ENCODE measurements at regions not wholly inside any gene's neighbourhood (a gene's known extent, or its start where the extent isn't known, plus 50 kb on each side); places are given as distances from the start of the nearest gene placed in this dataset.

DNA sequence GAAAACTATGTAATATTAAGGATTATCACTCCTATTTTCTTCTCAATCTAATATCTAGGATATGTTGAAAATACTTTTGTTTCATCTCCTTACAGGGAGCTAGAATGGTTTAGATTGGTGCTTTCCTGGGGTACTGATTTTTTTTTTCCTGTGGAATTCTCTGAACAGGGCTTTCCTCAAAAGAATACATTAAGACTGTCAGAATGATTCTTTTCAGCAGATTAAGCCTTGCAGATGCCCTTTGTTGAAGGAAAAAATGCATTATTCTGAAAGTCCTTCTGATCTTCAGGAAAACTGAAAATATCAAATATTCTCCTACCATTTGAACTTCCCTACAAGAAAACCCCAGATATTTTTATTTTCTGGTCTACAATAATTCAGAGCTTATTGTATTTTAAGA, 178.9 kb downstream of the SOX4 start:
- no peak for FAIRE-seq
- H3K4me3 ChIP-seq (replicated peaks in 1 of 3; ENCODE audit: insufficient read depth in 1 of 3, low read depth in 1 of 3, low read length in 3 of 3), result no peak overlapping the region
- dilution Hi-C loops (cut with MboI; ENCODE audit: extremely low pct_ligation_motif_present, low sequenced_read_pairs), result no loop called here
- intact Hi-C loops (cut with micrococcal nuclease), result loop anchor here (5.0 kb wide), 2 partner anchors 155 to 255 kb away; no protein-coding TSS in a partner anchor
- no TSS peak for BruUV-seq (replicated peaks)
- H3K9me3 ChIP-seq (replicated peaks; ENCODE audit: control insufficient read depth, insufficient read depth, low read length), result no peaks in the 10 kb centered on the region
- H4K20me1 ChIP-seq (replicated peaks; ENCODE audit: control insufficient read depth, extremely low read depth, insufficient read depth, low read length), result no peaks in the 10 kb centered on the region
- ChIA-PET CTCF (interaction anchor here (1.5 to 2.4 kb wide), 2 partner anchors 75 to 163 kb away, joined by 5 to 8 read pairs; no protein-coding TSS in a partner anchor), POLR2A (interaction anchor here (1.6 kb wide), 1 partner anchor 179 kb away, joined by 14 read pairs; the partner anchor contains the start of gene SOX4)
- peaks cover 50% of the 10 kb centered on the region for H3K4me1 ChIP-seq (ENCODE audit: control insufficient read depth, extremely low read depth, insufficient read depth, low read length)
- no peaks in the 10 kb centered on the region for H3K9me1 ChIP-seq (replicated peaks; ENCODE audit: control insufficient read depth, extremely low read depth, insufficient read depth, low read length)
- TF ChIP-seq POLR2A (IDR thresholded peaks at IDR 0.05; ENCODE audit: low read depth, low read length) (no peak), FOS (IDR thresholded peaks at IDR 0.05; ENCODE audit: borderline replicate concordance, insufficient read depth, low read length) (no peak), EZH2 (IDR thresholded peaks at IDR 0.05; ENCODE audit: borderline replicate concordance, low read depth, low read length, severe bottlenecking) (no peak)
- no peaks in the 10 kb centered on the region for H3K36me3 ChIP-seq (ENCODE audit: control insufficient read depth in 2 of 2, extremely low read depth in 1 of 2, insufficient read depth in 2 of 2, low read length in 2 of 2)
- DNase-seq (ENCODE audit: low read depth, low spot score), result no peak
- peak overlapping the region; percentile 99 for H3K27ac ChIP-seq (ENCODE audit: insufficient read depth, low read depth, low read length)
- H3K4me2 ChIP-seq (ENCODE audit: insufficient read depth, low read length), result peak overlapping the region; percentile 89
- peak overlapping the region; percentile 40 for H3K9ac ChIP-seq (replicated peaks; ENCODE audit: extremely low read depth, insufficient read depth, low read length)
- peaks cover 16% of the 10 kb centered on the region for H3K79me2 ChIP-seq (ENCODE audit: control insufficient read depth, insufficient read depth, low read length)
- no peaks in the 10 kb centered on the region for H3K27me3 ChIP-seq (ENCODE audit: control insufficient read depth in 2 of 2, insufficient read depth in 2 of 2, low read length in 2 of 2)
- no peak overlapping the region for H2AFZ ChIP-seq (ENCODE audit: low read depth, low read length)

DNA sequence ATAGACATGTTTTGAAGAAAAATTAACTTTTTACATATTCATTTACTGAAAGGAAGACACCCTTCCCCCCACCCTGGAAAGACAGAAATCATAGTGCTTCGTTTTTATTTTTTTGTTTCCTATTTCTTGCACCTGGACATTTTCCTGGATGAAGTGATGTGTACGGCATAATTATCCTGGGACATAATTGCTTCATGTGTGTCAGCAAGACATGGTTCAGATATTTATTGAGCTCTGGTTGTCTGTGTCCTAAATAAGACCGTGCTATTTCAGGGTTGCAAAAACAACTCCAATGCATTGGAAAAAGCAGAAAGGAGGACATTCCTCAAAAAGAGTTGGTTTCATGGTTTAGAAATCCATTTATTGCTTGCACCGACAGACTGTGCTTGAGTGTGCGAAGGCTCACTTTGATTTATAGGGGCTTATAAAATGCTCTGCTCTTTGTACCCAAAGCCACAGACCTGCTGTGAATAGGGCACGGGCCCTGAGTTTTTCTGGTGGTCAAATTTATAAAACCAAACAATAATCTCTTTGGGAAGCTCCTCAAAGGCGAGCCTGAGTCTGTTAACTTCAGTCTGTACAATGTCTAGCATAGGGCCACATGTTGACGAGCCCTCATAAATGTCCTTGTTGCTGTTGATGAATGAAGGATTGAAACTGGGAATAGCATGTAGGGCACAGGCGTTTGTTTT, 179.5 kb downstream of the SOX4 start:
- Histone ChIP-seq H3K9ac (replicated peaks; ENCODE audit: extremely low read depth, insufficient read depth, low read length) (no peak overlapping the region), H3K27me3 (ENCODE audit: control insufficient read depth in 2 of 2, insufficient read depth in 2 of 2, low read length in 2 of 2) (no peaks in the 10 kb centered on the region), H3K79me2 (ENCODE audit: control insufficient read depth, insufficient read depth, low read length) (peaks cover 16% of the 10 kb centered on the region), H3K4me2 (ENCODE audit: insufficient read depth, low read length) (no peak overlapping the region), H3K4me1 (ENCODE audit: control insufficient read depth, extremely low read depth, insufficient read depth, low read length) (peaks cover 44% of the 10 kb centered on the region), H3K36me3 (ENCODE audit: control insufficient read depth in 2 of 2, extremely low read depth in 1 of 2, insufficient read depth in 2 of 2, low read length in 2 of 2) (no peaks in the 10 kb centered on the region), H4K20me1 (replicated peaks; ENCODE audit: control insufficient read depth, extremely low read depth, insufficient read depth, low read length) (no peaks in the 10 kb centered on the region), H3K27ac (ENCODE audit: insufficient read depth, low read depth, low read length) (peak overlapping the region; percentile 99), H2AFZ (ENCODE audit: low read depth, low read length) (no peak overlapping the region), H3K9me1 (replicated peaks; ENCODE audit: control insufficient read depth, extremely low read depth, insufficient read depth, low read length) (no peaks in the 10 kb centered on the region), H3K4me3 (replicated peaks in 1 of 3; ENCODE audit: insufficient read depth in 1 of 3, low read depth in 1 of 3, low read length in 3 of 3) (no peak overlapping the region), H3K9me3 (replicated peaks; ENCODE audit: control insufficient read depth, insufficient read depth, low read length) (no peaks in the 10 kb centered on the region)
- DNase-seq (ENCODE audit: low read depth, low spot score) (no peak), FAIRE-seq (no peak)
- BruUV-seq (replicated peaks), result no TSS peak
- CTCF ChIA-PET, result interaction anchor here (2.4 kb wide), 1 partner anchor 74 kb away, joined by 8 read pairs; no protein-coding TSS in a partner anchor
- dilution Hi-C loops (cut with MboI; ENCODE audit: extremely low pct_ligation_motif_present, low sequenced_read_pairs), result no loop called here
- TF ChIP-seq EZH2 (IDR thresholded peaks at IDR 0.05; ENCODE audit: borderline replicate concordance, low read depth, low read length, severe bottlenecking), result no peak
- no peak for TF ChIP-seq FOS (IDR thresholded peaks at IDR 0.05; ENCODE audit: borderline replicate concordance, insufficient read depth, low read length)
- TF ChIP-seq, protein P1, sequence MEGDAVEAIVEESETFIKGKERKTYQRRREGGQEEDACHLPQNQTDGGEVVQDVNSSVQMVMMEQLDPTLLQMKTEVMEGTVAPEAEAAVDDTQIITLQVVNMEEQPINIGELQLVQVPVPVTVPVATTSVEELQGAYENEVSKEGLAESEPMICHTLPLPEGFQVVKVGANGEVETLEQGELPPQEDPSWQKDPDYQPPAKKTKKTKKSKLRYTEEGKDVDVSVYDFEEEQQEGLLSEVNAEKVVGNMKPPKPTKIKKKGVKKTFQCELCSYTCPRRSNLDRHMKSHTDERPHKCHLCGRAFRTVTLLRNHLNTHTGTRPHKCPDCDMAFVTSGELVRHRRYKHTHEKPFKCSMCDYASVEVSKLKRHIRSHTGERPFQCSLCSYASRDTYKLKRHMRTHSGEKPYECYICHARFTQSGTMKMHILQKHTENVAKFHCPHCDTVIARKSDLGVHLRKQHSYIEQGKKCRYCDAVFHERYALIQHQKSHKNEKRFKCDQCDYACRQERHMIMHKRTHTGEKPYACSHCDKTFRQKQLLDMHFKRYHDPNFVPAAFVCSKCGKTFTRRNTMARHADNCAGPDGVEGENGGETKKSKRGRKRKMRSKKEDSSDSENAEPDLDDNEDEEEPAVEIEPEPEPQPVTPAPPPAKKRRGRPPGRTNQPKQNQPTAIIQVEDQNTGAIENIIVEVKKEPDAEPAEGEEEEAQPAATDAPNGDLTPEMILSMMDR (IDR thresholded peaks at IDR 0.05; ENCODE audit: extremely low read depth in 1 of 2, insufficient read depth in 1 of 2, low read depth in 1 of 2, low read length in 2 of 2), result no peak
- POLR2A ChIA-PET, result interaction anchor here (0.7 kb wide), 1 partner anchor 138 kb away, joined by 5 read pairs; no protein-coding TSS in a partner anchor
- intact Hi-C loops (cut with micrococcal nuclease), result loop anchor here (5.0 kb wide), 2 partner anchors 156 to 254 kb away; no protein-coding TSS in a partner anchor

Measured in endothelial cell of umbilical vein (primary cell).